ENCODE measurements at regions not wholly inside any gene's neighbourhood (a gene's known extent, or its start where the extent isn't known, plus 50 kb on each side); places are given as distances from the start of the nearest gene placed in this dataset.

DNA sequence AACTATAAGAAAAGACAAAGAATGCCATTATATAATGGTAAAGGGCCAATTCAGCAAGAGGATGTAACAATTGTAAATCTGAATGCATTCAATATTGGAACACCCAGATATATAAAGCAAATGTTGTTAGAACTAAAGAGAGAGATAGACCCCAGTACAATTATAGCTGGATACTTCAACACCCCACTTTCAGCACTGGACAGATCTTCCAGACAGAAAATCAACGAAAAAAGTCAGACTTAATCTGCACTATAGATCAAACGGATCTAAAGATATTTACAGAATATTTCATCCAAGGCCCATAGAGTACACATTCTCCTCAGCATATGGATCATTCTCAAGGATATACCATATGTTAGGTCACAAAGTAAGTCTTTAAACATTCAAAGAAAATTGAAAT, 194.6 kb upstream of the DACH1 start:
- no peak for TF ChIP-seq CTCF (conservative IDR thresholded peaks at IDR 0.05 in 1 of 2, IDR thresholded peaks at IDR 0.05 in 1 of 2; ENCODE audit: extremely low read depth in 1 of 2, insufficient read depth in 1 of 2, low read depth in 1 of 2, low read length in 2 of 2)
- no peak for TF ChIP-seq EZH2 (IDR thresholded peaks at IDR 0.05; ENCODE audit: borderline replicate concordance, low read length)

All from mammary epithelial cell (primary cell).